Ramos (cell line): ENCODE measurements at regions not wholly inside any gene's neighbourhood (a gene's known extent, or its start where the extent isn't known, plus 50 kb on each side); places are given as distances from the start of the nearest gene placed in this dataset.
"Not testable (repeated sequence)": the region's sequence is repeated elsewhere in the genome, so short reads cannot be mapped to it uniquely, and the experiment has no call there.

Experiments used
- in situ Hi-C: fragments of 300-500 bp; cut with MboI; formaldehyde crosslinking; loops from one replicate; pipeline ENCODE4 v1.14.3; 2022; ENCODE audit warnings: low sequenced_read_pairs; ENCODE audit not compliant: unreplicated experiment

DNA sequence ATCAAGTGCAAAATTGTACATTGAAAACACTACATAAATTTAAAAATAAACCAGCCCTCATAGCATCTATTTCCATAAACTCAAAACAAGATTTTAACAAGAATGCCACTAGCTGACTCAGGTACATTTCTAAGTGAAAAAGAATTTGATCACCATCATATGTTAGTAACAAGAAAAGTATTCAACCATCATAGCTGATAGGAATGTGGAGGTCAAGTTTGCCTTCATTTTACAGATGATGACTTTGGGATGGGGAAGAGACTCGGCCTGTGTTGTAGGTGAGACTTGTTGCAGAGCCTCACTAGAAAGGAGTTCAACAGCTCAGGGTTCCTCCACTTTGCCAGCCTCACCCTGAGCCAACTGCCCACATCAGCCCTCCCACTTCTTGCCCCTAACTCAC is 318.8 kb upstream of the FAM78B start:
- in situ Hi-C loops = no loop called here

DNA sequence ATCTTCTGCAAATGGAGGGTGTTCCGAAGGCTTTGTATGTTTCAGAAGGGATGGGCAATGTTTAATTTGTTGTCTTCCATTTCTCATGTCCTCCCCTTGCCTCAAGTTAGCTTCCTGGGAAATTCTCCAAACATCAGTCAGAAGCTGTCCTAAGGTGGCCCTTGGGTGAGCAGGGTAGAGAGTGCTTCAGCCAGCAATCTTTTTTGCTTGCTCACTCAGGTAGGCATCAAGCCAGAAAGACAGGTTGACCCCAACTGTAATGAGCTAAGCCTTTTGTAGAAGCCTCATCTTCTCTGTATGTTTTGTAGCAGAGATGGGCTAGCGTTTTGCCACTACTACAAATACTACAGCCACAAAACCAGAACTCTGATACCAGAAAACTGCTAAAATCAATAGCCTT is 321.5 kb upstream of the FAM78B start:
- in situ Hi-C loops = no loop called here

DNA sequence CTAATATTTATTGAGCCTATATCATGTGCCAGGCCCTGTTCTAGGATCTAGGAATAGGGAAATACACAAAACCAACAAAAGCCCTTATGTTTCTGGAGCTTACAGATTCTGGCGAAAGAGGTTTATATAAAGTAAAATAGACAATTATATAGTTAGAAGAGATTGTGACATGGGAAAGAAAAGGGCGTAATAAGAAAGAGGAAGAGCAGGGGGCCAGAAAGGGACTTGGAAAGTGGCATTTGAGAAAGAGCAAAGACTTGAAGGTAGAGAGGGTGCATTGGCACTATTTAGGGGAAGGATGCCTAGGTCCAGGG is 322.5 kb upstream of the FAM78B start:
- in situ Hi-C loops = no loop called here

DNA sequence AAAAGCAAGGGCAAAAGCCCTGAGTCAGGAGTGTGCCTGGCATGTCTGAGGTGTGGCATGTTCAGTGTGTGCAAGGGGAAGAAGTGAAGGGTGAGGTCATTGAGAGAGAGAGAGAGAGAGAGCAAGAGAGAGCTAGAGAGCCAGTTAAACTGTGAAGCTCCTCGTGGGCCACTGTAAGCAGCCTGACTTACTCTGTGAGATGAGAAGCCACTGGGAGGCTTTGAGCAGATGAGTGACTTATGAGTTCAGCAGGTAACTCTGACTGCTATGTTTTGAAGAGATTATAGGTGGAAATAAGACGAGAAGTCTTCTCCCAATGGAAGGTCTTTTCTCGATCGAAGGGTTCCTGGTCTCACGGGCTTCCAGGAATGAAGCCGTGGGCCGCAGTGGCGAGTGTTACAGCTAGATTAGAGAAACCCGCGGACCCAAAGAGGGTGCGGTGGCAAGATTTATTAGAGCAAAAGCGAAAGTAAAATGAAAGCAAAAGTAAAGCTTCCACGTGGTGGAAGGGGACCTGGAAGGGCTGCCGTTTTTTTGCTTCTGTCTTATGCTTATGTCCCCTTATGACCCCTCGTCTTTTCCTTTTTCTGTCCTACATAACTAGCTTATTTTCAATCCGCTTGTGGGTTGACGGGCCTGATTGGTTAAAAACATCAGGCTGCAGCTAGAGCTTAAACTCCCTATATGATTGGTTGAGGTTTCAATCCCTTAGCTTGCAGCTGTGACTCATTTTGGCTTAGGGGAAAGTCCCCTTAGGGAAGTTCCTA is 323.1 kb upstream of the FAM78B start:
- in situ Hi-C loops = no loop called here

DNA sequence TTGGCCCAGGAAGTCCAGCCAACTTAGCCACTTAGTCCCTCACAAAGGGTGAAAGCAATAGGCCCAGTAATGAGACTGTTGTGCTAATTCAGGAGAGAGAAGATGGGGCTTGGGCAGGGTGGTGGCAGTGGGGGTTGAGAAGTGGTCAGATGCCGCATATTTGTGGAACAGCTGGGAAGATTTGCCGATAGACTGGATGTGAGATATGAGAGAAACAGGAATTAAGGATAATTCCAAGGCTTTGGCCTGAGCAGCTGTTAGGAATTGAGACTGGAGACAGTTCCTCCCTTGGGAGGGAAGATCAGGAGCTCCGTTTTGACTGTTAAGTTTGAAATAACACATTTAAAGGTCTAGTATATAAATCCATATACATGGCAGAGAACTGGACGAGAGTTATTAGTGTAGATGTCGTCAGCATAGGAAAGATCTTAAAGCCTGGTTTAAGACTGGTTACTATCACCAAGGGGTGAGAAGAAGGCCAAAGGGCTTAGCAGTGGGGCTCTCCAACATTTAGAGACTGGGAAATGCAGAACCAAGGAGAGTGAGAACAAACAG is 323.7 kb upstream of the FAM78B start:
- in situ Hi-C loops = no loop called here

DNA sequence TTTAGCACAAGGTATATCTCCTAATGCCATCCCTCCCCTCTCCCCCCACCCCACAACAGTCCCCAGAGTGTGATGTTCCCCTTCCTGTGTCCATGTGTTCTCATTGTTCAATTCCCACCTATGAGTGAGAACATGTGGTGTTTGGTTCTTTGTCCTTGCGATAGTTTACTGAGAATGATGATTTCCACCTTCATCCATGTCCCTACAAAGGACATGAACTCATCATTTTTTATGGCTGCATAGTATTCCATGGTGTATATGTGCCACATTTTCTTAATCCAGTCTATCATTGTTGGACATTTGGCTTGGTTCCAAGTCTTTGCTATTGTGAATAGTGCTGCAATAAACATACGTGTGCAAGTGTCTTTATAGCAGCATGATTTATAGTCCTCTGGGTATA is 327.0 kb upstream of the FAM78B start:
- in situ Hi-C loops = not testable (repeated sequence)

DNA sequence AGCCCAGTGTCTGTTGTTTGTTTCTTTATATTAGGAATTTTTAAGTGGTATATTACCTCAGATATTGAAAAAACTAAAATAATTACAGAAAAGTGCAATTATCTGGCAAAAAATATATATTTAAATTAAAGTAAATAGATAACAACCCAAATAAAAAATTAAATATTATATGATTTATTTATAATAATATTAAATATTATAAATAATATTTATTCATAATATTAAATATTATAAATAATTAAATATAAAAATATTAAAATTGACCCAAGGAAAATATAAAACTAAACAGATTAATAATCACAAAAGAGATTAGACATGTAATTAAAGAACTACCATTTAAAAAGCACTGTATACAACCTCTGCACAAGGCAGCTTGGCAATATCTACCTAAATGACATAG is 331.9 kb upstream of the POGK start:
- in situ Hi-C loops = no loop called here

DNA sequence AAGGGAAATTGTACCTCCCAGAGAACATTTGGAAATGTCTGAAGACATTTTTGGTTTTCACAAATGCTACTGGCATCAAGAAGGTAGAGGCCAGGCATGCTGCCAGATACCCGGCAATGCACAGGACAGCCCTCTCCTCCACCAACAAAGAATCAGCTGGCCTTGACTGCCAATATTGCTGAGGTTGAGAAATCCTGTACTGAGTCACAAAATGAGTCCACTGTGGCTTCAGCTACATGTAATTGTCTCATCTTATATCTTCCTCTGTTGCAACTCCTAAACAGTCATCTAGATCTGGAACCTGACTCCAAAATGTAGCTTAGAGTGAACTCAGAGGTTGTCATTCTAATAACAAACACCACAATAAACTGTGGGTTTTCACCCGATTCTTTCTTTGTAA is 327.5 kb upstream of the POGK start:
- in situ Hi-C loops = no loop called here

DNA sequence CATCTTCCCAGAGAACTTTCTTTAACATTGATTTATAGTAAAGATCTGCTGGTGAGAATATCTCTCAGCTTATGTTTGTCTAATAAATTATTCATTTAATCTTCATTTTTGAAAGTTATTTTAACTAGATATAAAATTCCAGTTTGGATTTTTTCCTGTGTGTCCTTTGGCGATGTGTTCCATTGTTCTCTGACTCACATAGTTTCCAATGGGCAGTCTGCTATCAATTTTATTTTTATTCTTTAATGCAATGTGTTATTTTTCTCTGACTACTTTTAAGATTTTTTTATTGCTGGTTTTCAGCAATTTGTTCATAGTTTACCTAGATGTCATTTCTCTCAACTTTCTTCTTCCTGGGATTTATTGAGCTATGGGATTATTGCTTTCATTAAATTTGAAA is 325.2 kb upstream of the POGK start:
- in situ Hi-C loops = no loop called here

DNA sequence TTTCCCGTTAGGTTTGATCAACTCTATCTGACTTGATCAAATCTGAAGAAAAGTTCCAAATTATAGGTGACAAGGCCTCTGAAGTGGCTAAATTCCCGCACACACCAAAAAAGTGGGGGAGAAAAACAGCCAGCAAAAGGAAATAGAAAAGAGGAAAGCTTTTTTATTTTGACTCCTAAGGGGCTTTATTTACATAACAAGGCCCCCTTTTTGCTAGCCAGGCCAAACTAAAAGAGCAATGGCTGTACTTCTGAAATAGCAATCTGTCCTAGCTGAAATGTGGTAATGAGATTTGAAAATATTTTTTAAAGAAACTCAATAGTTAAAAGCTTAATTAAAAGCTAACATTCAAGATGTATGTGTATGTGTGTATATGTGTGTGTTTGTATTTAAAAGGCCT is 311.5 kb upstream of the POGK start:
- in situ Hi-C loops = no loop called here

DNA sequence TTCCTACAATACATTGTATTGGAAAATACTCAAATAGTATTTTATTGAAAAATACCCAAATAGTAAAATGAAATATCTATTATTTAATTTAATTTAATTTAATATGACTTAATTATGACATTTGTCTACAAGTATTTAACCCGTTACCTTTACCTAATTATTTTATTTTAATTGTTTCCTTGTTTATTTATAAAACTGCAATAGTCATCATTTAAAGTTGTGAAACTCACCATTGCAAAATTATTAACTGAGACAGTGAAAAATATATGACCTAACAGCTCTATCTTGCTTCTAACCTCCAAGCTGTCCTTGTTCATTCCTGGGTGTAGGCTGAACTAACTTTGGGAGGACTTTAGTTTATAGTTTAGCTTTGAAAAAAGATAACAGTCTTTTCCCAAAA is 300.6 kb upstream of the POGK start:
- in situ Hi-C loops = no loop called here

DNA sequence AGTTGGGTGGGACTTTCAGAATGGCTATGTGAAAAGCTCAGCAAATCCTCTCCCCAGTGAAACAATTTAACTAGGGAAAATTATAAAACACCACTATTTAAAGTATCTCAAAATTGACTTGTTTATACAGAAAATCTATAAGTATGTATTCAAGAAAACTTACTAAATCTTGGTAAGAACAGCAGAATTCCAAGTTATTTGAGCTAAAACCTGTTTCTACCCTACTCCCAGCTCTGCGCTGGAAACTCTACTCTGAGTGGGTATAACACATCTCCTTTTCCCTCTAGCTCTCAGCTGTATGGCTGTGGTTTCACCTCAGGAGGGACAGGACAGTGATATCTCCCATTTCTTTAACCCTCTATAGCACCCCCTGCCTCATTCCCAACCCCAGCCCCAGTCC is 295.2 kb upstream of the POGK start:
- in situ Hi-C loops = no loop called here

DNA sequence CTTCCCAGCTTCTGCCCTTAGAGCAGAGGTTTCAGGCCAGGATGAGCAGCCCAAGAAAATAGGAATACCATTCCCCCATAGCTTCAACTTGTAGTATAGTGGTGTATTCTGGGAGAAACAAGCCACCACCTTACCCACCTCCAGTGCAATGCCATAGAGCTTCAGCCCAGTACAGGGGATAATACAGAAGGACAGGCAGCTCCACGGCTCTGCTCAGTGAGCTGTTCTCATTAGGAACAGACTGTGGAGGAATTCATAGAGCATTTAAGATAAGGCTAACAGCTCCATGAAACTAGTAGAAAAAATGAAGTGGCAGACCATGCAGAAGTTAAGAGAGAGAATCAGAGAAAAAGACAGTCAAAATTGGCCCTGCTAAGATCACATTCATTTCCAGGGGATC is 294.7 kb upstream of the POGK start:
- in situ Hi-C loops = no loop called here

DNA sequence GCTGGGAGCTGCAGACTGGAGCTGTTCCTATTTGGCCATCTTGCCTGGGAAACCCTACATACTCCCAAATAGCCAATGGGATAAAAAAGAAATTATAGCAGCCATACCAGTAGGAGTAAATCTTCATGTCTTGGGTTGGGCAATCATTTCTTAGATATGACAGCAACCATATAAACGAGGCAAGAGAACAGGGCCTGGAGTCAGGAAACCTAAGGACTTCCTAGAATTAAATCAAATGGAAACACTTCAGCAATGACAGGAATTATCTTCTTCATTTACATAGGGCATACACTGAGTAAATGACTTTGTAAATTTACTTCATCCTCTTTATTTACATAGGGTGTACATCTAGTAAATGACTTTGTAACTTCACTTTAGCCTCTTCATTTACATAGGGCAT is 286.6 kb upstream of the POGK start:
- in situ Hi-C loops = no loop called here

DNA sequence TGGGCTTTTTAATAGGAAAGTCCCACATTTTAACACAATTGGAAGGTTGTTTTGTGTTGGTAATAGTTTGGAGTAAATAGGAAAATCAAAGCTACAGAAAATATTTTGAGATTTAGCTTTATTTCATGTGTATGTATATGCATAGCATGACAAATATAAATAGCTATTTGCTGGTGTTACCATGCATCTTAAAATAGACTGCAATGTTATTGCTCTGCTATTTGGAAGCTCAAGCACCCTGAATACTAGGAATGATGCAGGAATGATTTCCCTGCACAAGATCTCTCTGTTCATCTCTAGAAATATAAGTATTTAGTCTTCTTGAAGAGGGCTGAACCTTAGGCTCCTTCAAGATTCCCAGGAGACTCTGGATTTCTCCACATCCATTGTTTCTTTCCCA is 268.3 kb upstream of the POGK start:
- in situ Hi-C loops = no loop called here

DNA sequence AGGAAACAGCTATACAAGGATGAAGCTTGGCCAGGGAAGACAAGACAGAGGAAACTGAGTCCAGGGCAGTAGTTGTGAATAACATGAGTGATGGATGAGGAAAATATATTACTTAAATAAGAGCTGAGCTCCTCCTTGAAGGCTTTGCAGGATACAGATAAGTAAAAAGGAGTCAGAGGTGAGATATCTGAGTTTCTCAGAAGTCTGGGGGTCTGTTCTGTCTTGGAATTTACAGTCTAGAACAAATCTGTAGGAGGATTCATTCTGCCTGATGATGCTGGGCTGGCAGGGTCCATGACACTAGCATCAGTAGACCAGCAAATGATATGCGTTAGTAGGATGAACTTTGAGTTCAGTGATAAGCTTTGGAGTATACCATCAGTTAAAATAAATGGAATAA is 266.1 kb upstream of the POGK start:
- in situ Hi-C loops = no loop called here

DNA sequence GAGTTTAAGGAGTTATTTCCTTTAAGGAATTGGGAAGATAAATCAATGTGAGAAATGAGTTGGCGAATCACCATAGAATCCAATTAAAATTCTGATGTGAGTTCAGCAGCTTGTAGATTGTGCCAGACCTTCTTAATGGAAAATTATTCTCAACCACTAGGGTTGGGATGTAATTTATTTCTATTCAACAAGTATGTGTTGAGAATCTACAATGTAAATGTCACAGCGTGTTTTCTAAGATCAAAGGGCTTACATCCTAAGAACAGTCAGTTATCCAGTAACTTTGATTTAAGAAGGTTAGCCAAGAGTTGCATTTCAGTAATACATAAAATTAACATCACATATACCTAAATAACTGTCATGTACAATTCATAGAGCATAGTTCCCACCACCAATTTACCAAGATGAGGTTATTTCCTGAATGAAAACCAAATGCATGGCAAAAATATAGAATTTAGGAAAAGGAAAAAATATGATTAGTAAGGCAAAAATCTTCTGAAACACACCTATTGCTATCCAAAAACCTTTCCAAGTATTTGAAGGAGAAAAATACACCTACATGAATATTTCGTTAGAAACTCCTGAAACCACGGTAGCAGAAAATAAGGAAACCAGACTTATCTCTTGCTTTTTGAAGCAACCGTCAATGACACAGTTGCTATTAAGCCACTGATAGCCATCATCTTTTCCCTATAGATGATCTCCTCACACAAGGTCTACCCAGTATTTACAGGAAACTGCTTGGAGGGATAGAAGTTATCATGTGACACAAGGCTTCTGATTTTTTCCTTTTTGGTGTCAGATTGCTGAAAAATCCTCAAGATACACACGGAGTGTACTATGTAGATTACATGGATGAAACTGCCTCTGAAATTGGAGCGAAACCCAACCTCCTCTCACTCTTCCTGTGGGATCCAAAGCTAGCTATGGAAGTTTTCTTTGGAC is 259.4 kb upstream of the POGK start:
- in situ Hi-C loops = no loop called here

DNA sequence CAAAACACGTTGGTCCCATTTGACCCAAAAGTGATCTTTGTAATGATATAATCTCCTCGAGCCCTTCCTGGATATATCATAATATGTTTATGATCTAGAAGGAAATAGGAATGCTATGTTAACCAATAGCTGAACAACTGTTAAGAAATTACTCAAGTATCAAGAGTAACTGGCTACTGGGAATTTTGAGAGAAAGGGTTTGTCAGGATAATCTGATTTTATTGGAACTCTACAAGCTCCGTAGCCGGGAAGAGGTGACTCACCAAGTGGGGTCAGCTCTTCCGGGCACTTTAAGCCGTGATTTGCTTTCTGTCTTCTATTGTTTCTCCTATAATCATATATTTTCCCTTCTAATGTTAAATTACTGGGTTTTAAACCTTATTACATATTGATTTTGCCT is 250.5 kb upstream of the POGK start:
- in situ Hi-C loops = no loop called here

DNA sequence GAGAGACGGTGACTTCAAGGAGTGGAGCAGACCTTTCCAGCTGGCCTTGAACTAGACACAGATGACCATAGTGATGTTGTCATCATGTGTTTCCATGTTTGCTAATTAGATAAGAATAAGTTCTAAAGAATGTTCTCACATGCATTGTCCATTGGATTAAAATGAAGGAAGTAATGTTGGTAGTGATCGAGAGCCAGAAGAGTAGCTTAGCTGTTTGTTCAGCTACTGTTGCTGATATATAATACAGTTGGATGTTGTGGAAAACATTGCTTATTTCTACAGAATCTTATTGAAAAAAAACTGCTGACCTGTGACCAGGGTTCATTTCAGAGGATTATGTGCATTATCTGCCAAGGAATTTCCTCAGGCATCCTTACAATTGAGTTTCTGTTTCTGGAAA is 249.1 kb upstream of the POGK start:
- in situ Hi-C loops = no loop called here

DNA sequence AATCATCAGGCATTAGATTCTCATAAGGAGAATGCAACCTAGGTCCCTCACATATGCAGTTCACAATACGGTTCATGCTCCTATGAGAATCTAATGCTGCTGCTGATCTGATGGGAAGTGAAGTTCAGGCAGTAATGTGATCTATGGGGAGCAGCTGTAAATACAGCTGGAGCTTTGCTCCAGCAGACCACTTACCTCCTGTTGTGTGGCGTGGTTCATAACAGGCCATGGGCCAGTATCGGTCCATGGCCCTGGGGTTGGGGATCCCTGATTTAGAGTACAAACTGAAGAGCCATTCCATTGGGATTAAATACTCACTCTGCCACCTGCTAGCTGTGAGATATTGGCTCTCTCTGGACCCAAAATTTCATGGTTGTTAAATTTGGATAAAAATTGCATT is 244.6 kb upstream of the POGK start:
- in situ Hi-C loops = no loop called here

DNA sequence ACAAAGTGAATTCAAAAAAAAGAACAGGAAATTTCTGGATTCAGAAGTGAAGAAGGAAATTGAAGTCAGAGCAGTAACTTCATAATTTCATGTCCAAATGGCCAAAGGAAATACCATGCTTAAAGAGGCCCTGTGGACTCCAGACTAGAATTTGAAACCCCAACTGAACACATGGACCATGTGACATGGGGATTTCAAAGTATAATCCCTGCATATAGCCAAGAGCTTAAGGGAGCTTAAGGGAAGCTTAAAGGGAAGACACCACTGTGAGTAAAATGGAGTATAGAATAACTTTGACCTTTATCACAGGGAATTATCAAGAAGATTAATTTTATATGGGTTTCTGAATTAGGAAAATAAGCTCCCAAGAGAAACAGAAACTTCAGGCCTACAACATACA is 241.8 kb upstream of the POGK start:
- in situ Hi-C loops = no loop called here

DNA sequence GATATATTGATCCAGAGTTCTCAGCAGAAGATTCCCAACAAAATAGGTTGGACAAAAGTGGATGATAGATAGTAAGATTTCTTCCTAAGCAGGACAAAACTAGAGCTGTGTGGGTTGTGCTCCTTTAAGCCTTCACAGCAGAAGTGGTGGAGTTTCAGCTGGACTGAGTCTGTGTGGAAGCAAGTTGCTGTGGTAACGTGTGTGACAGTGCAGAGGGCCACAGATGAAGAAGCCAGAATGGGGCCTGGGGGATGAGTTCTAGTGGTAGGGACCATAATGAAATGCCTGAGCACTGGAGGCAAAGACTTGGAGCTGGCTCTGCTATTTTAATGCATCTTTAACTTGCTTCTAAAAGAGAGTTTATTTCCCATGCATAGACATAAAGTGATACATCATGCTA is 238.7 kb upstream of the POGK start:
- in situ Hi-C loops = no loop called here
